GM10266 (cell line): ENCODE measurements at regions not wholly inside any gene's neighbourhood (a gene's known extent, or its start where the extent isn't known, plus 50 kb on each side); places are given as distances from the start of the nearest gene placed in this dataset.

ENCODE experiments used
- DNase-seq: peaks from one replicate; pipeline ENCODE4 v3.0.0; 2012; ENCODE audit errors: extremely low spot score
- TF ChIP-seq, protein P1 (sequence below): IDR thresholded peaks from 2 replicates; pipeline ENCODE4 v1.5.1; 2012; ENCODE audit warnings: mild to moderate bottlenecking, low read depth; ENCODE audit not compliant: control insufficient read depth, insufficient read depth; ENCODE audit errors: missing control alignments

DNA sequence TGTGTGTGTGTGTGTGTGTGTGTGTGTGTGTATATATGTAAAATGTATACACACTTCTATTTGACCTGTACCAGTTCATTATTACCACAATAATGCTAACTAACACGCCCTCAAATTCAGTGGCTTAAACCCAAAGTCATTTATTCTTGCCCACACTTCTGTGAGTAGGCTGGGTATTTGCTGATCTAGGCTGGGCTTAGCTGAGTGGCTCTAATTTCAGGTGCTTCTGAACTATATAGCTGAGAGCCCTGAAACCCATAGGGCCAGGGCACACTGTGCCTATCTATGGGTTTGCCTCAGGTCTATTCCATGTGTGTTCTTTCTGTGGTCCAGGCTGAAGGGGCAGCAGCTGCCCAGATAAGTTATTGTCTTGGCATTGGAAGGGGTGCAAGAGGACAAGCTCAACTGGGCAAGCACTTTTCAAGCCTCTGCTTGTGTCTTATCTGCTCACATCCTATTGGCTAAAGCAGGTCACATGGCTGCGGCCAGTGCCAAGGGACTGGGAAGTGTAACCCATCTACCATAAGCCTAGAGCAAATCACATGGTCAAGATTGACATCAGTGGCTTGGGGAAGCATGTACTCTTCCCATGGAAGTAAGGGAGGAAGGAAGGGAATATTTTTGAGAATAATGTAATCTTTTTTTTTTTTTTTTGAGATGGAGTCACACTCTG is 139.9 kb downstream of the PALM2AKAP2 start:
- TF ChIP-seq, protein P1, sequence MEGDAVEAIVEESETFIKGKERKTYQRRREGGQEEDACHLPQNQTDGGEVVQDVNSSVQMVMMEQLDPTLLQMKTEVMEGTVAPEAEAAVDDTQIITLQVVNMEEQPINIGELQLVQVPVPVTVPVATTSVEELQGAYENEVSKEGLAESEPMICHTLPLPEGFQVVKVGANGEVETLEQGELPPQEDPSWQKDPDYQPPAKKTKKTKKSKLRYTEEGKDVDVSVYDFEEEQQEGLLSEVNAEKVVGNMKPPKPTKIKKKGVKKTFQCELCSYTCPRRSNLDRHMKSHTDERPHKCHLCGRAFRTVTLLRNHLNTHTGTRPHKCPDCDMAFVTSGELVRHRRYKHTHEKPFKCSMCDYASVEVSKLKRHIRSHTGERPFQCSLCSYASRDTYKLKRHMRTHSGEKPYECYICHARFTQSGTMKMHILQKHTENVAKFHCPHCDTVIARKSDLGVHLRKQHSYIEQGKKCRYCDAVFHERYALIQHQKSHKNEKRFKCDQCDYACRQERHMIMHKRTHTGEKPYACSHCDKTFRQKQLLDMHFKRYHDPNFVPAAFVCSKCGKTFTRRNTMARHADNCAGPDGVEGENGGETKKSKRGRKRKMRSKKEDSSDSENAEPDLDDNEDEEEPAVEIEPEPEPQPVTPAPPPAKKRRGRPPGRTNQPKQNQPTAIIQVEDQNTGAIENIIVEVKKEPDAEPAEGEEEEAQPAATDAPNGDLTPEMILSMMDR = no peak
- DNase-seq = no peak

DNA sequence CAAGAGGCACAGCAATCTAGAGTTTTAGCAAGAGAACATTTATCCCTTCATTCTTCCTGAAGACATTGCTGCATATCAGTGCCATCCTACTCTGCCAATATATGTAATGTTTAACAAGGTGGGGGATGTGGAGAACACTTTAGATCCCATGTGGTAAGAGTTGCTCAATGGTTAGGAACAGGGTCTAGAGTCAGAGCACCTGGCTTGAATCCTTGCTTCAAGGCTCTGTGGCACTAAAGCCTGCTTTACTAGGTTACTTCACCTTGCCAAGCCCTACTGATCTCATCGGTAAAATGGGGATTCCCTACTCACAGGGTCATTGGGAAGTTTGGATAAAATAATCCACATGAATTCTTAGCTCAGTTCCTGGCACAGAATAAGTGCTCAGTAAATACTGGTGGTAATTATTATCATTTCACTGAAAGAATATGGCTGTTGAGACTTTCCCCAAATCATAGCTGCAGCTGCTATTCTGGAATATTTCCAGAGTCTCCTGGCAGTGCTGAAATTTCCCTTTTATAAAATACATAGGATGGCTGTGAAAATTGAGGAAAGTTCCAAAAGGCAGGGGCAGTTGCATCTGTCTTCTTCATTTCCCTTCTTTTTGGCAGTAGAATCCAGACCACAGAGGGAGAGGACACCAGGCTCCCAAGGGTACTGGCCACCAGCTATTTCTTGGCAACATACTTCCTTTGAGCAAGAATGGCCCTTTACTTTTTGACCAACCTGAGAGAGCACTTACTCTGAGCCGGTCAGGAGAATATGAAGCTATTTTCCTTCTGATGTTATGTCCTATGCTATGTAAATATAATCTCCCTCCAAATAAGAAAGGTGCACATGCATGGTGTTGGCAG is 142.8 kb downstream of the PALM2AKAP2 start:
- no peak for DNase-seq
- TF ChIP-seq, protein P1 = no peak

DNA sequence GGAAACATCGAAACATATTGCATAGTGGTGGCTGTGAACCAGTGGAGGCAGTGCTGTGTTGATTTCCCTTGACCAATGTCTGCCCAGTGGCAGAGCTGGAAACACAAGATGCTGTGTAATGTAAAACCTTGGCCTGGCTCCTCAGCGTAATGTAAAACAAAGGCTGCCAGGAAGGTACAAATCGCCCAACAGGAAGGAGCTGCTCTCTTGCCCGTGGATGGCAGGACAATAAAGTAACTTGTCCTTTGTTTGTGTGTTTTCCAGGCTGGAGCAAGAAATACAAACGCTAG is 143.4 kb downstream of the PALM2AKAP2 start:
- no peak for DNase-seq
- TF ChIP-seq, protein P1 = no peak

- TF ChIP-seq, protein P1 = no peak
These were observed 143.8 kb downstream of the PALM2AKAP2 start for GRCh38 chr9:109923806-109924205.

GRCh38 chr9:109925799-109926198 is 145.8 kb downstream of the PALM2AKAP2 start:
- TF ChIP-seq, protein P1 = no peak
- no peak for DNase-seq

More at GRCh38 chr9:109923806-109924205, 143.8 kb downstream of the PALM2AKAP2 start:
- no peak for DNase-seq

DNA sequence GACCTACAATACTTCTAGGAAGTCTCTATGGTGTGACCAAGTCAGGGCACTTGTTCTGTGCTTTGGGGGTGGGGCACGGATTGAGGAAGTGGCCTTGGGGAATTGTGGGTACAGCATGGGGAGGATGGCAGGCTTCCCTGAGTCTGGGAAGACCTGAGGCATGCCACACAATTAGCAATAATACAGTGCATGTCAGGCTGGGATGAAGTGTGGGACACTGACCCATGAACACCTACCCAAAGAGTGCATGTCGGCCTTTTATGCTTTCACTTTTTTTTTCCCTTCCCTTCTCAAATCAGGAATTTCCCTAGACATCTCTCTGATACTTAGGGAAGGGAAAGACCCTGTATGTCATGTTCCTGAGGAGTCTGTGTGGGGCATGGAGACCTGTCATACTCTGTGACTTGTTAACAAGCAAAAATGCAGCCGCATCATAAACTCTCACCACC is 146.4 kb downstream of the PALM2AKAP2 start:
- no peak for DNase-seq
- TF ChIP-seq, protein P1 = no peak

- no peak for DNase-seq
- TF ChIP-seq, protein P1 = no peak
These were observed 151.6 kb downstream of the PALM2AKAP2 start for GRCh38 chr9:109931623-109932022.
